ENCODE measurements at regions not wholly inside any gene's neighbourhood (a gene's known extent, or its start where the extent isn't known, plus 50 kb on each side); places are given as distances from the start of the nearest gene placed in this dataset.
A peak's percentile ranks its signal among the peaks of the same experiment; 100 is the strongest.

DNA sequence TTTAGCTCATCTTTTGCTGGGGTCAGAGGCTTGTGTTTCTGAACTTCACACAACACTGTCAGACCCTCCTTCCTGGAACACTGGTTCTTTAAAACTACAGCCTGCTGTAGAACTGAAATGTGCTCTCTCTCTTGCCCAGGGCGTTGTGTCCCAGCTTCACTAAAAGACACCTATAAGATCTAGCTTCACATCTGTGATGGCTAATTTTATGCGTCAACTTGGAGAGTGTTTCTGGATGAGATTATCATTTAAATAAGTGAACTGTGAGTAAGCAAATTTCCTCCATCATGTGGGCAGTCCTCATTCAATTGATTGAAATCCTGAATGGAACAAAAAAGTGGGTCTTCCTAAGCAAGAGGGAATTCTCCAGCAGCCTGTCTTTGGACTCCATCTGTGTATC lies 140.3 kb downstream of the OSR1 start:
- ATAC-seq (ENCODE audit: low read depth) (no peak), DNase-seq (no peak)
- H4K5ac ChIP-seq (ENCODE audit: low read depth, low read length), result peak overlapping the region; percentile 67
- H3K36me3 ChIP-seq (ENCODE audit: control insufficient read depth, insufficient read depth, low read length), result no peaks in the 10 kb centered on the region
- no peak overlapping the region for H3K4me3 ChIP-seq (ENCODE audit: insufficient read depth, low read depth, low read length)
- no peak overlapping the region for H3K27ac ChIP-seq (ENCODE audit: insufficient read depth, low read length)
- H2AK9ac ChIP-seq (replicated peaks; ENCODE audit: low read depth, low read length, poor library complexity), result no peak overlapping the region
- no TSS peak for BruUV-seq (replicated peaks)
- no peaks in the 10 kb centered on the region for H3K79me1 ChIP-seq (ENCODE audit: low read depth in 1 of 2, low read length in 2 of 2)
- H3K23ac ChIP-seq (ENCODE audit: low read depth, low read length), result no peak overlapping the region
- peak overlapping the region; percentile 78 for H3K18ac ChIP-seq (ENCODE audit: low read depth, low read length)
- no peaks in the 10 kb centered on the region for H4K20me1 ChIP-seq (ENCODE audit: insufficient read depth, low read length)
- no peaks in the 10 kb centered on the region for H3K27me3 ChIP-seq (ENCODE audit: control insufficient read depth, insufficient read depth, low read length)
- 0 out of 3 replicates have a peak overlapping the region, but pooled peaks have one; percentile 14 for H2BK15ac ChIP-seq (ENCODE audit: low read depth, low read length)
- H3K4me2 ChIP-seq (ENCODE audit: low read depth, low read length), result no peak overlapping the region
- POLR2A ChIA-PET (ENCODE audit: unreplicated experiment), result no interaction called here
- TF ChIP-seq RAD21 (IDR thresholded peaks at IDR 0.05; ENCODE audit: low read length) (no peak), RCOR1 (IDR thresholded peaks at IDR 0.05; ENCODE audit: insufficient replicate concordance, low read length) (no peak), FOS (IDR thresholded peaks at IDR 0.05; ENCODE audit: low read depth, low read length) (no peak), CHD1 (IDR thresholded peaks at IDR 0.05; ENCODE audit: low read depth, low read length) (no peak), MXI1 (IDR thresholded peaks at IDR 0.05; ENCODE audit: borderline replicate concordance, low read depth, low read length) (no peak)
- H2AFZ ChIP-seq (replicated peaks; ENCODE audit: low read length, poor library complexity), result no peak overlapping the region
- H3K9me1 ChIP-seq (ENCODE audit: insufficient read depth, low read length), result 0 out of 2 replicates have a peak, but pooled peaks cover 3% of the 10 kb centered on the region
- intact Hi-C loops (cut with micrococcal nuclease) (no loop called here), in situ Hi-C loops (cut with MboI; ENCODE audit: low sequenced_read_pairs) (no loop called here), dilution Hi-C loops (cut with HindIII; ENCODE audit: low sequenced_read_pairs, unreplicated experiment) (no loop called here)
- no peak overlapping the region for H2BK20ac ChIP-seq (ENCODE audit: low read depth, low read length)
- H2BK120ac ChIP-seq (ENCODE audit: low read depth, low read length), result no peak overlapping the region
- H2AK5ac ChIP-seq (ENCODE audit: low read depth, low read length), result no peak overlapping the region
- H3K9me3 ChIP-seq (ENCODE audit: control insufficient read depth, insufficient read depth, low read length), result no peaks in the 10 kb centered on the region
- H4K8ac ChIP-seq (ENCODE audit: low read depth in 2 of 2, low read length in 2 of 2), result no peak overlapping the region
- CTCF ChIA-PET, result no interaction called here
- no peak overlapping the region for H2BK5ac ChIP-seq (ENCODE audit: low read depth, low read length, poor library complexity, severe bottlenecking)
- no peak overlapping the region for H3K14ac ChIP-seq (replicated peaks; ENCODE audit: low read depth, low read length)
- no peak overlapping the region for H4K91ac ChIP-seq (ENCODE audit: insufficient read depth, low read depth, low read length)
- no CpG with 5 or more reads among the region's 2 CpGs for WGBS, 2 experiments (ENCODE audit: extremely low coverage in 2 of 2, insufficient read length in 1 of 2)
- H3K4me1 ChIP-seq (ENCODE audit: control insufficient read depth, insufficient read depth, low read length), result peaks cover 7% of the 10 kb centered on the region; the same call in 1 of the 2 replicates
- no peak overlapping the region for H3K9ac ChIP-seq (ENCODE audit: low read depth, low read length)
- no peak overlapping the region for H3K56ac ChIP-seq (ENCODE audit: extremely low read depth, insufficient read depth, low read length)
- peak overlapping the region; percentile 15; the same call in 1 of the 2 replicates for H3K4ac ChIP-seq (ENCODE audit: low read depth, low read length)

Measured in IMR-90 (cell line).